ENCODE measurements at regions not wholly inside any gene's neighbourhood (a gene's known extent, or its start where the extent isn't known, plus 50 kb on each side); places are given as distances from the start of the nearest gene placed in this dataset.

GRCh38 chr6:113620386-113620785 is 236.8 kb upstream of the MARCKS start:
- TF ChIP-seq EZH2 (IDR thresholded peaks at IDR 0.05; ENCODE audit: borderline replicate concordance, low read length) (no peak), CTCF (IDR thresholded peaks at IDR 0.05; ENCODE audit: low read length) (no peak)
